GM12873 (cell line): ENCODE measurements at regions not wholly inside any gene's neighbourhood (a gene's known extent, or its start where the extent isn't known, plus 50 kb on each side); places are given as distances from the start of the nearest gene placed in this dataset.

Experiments
- TF ChIP-seq, protein P1 (sequence below): IDR thresholded peaks from 2 replicates; pipeline ENCODE4 v1.5.1; 2012; ENCODE audit warnings: low read depth, mild to moderate bottlenecking, moderate library complexity, low read length, control low read depth; ENCODE audit not compliant: insufficient read depth; ENCODE audit errors: missing control alignments

DNA sequence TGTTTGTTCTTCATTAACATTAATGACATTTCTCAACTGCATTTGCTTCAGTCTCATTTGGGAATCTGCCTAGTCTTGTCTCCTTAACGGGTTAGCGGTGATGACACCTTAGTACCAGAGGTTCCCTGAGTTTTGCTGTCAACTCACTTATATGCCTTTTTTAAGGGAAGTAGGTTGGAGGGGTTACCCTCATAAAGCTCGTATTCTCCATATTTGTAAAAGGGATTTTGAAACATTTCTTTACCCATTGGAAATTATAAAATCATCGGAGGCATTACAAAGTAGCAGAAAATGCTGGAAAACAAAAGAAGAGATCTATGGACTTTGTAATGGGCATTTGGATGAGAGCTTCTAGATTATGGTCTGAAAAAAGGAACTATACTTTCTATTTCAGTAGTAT, 88.7 kb upstream of the PRDM1 start:
- TF ChIP-seq, protein P1, sequence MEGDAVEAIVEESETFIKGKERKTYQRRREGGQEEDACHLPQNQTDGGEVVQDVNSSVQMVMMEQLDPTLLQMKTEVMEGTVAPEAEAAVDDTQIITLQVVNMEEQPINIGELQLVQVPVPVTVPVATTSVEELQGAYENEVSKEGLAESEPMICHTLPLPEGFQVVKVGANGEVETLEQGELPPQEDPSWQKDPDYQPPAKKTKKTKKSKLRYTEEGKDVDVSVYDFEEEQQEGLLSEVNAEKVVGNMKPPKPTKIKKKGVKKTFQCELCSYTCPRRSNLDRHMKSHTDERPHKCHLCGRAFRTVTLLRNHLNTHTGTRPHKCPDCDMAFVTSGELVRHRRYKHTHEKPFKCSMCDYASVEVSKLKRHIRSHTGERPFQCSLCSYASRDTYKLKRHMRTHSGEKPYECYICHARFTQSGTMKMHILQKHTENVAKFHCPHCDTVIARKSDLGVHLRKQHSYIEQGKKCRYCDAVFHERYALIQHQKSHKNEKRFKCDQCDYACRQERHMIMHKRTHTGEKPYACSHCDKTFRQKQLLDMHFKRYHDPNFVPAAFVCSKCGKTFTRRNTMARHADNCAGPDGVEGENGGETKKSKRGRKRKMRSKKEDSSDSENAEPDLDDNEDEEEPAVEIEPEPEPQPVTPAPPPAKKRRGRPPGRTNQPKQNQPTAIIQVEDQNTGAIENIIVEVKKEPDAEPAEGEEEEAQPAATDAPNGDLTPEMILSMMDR, result no peak

DNA sequence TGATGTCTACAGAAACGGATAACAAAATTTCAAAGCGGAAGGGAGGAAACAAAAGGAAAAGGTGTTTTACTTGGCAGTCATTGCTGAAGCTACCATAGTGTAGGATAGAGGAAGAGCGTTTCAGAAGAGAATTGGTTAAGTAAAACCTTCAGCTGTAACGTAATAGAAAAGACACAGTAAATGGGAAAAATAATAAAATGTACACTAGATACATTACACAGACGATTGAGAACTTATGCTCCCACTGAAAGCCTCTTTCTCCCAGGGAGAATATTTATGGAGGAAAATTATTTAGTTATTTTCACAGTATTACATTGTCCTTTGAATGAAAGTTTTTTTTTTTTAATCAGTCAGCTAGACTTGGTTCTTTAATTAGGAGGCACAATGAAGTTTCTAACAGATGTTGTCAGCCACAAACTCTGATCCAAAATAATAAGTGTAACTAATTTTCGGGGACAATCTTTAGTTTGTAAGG, 90.7 kb upstream of the PRDM1 start:
- TF ChIP-seq, protein P1, result no peak

DNA sequence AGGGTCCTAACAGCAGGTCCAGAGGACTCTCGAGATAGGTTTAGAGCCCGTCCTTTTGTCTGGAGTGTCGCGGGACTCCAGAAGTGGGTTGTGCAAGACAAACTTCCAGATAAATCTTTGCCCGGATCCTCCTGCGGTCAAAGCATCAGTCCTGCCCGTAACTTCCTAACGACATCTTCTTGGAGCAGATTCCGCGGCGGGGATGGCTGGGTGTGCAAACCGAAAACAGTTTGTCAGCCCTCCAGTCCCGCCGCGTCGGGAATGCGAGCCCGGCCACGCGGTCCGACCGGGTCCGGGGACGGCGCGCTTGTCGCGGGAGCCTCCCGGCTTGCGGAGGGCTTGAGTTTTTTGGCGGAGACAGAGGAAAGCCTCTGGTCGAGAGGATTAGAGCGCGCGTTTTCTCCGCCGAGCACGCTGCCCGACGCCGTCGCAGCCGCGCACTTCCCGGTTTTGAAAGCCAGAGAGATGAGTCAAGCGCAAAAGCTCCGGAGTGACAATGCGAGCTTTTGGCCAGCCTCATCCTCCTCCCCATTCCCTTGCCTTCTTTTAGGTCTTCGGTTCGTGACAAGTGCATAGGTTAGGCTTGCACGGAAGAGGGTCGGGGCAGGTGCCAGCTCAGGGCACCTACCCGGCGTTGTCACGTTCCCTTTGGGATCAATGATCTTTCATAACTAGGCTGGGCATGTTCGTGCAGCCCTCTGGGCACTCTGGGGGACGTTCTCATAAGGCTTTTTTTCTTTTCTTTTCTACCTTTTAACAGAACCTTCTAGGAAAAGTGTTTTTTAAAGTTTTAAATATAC, 91.3 kb upstream of the PRDM1 start:
- TF ChIP-seq, protein P1, result no peak

DNA sequence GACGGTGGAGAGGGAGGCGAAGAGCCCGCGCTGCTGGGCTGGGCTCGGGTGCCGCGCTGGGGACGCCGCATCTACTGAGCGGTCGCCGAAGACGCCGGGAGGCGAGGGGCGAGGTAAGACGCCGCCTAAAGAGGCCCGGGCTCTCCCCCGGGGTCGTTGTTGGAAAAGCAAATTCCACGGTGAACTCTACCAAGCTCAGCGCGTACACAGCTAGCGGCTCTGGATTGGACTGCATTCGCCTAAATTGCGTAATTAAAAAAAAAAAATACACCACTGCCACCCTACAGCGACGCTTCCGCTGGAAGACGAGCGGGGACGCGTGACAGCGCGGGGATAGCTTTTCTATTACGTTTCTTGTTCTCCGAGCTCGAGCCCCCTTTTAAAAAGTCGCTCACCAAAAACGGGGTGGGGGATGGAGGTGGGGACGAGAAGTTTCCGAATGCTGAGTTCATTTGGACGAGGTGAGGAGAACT, 92.0 kb upstream of the PRDM1 start:
- TF ChIP-seq, protein P1, result no peak

DNA sequence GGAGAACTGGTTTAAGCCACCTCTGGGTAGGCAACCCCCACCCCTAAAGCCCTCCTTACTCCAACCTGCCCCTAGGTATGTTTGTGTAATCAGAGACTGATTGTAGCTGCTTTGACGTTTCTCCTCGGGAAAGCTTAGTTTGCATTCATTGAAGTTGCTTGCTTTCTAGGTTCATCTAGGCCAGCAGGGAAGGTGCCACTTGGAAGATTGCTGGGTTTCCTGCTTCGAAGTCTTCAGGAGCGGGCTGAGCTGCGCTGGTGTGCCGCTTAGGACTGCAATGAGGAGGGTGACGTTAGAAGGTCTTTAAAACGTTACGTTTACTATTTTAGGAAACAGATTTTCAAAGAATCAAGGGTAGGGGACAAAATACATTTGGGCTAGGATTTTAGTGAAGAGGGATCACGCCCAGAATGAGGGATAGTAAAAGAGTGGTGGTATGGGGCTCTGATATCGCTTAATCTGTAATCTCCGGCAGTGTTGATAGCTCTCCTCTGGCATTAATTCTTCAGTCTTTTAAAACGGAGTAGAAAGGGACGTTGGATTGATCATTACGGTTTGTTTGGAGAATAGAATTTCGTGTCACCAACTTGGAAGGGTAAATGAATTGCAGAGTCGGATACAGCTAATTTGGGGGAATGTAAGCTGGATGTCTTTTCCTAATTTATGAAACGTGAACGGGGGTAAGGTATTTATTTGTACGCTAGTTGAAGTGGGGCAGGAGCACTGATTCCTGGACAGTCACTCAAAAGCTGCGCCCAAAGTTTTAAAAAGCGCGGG, 92.6 kb upstream of the PRDM1 start:
- TF ChIP-seq, protein P1, result no peak

DNA sequence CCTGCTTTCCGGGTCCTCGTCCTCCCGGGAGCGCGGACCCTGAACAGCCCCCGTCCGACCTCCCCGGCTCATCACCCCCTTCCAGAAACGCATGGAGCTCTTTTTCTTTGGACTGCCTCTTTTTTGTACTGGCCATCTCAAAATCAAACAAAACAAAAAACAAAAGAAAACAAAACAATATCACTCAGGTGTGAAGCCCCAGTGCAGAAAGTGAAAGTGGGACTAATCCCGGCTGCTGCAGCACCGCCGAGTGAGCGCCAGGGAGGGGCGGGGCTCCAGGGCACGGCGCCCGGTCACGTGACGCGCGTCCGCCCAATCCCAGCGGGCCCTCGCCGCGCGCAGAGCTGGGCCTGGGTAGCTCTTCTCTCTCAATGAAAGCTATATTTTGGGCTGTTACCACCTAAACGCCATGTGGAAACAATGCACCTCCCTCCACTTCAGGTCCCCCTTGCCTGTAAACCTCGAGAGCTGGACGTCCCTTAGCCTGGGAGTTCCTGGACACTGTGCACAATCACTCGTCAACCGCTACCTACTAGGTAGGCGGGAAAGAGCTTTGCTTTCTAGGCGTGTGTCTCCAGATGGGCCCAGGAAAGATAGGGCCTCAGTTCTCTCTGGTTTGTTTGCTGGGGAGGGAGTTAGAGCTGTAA, 93.7 kb upstream of the PRDM1 start:
- TF ChIP-seq, protein P1, result no peak

DNA sequence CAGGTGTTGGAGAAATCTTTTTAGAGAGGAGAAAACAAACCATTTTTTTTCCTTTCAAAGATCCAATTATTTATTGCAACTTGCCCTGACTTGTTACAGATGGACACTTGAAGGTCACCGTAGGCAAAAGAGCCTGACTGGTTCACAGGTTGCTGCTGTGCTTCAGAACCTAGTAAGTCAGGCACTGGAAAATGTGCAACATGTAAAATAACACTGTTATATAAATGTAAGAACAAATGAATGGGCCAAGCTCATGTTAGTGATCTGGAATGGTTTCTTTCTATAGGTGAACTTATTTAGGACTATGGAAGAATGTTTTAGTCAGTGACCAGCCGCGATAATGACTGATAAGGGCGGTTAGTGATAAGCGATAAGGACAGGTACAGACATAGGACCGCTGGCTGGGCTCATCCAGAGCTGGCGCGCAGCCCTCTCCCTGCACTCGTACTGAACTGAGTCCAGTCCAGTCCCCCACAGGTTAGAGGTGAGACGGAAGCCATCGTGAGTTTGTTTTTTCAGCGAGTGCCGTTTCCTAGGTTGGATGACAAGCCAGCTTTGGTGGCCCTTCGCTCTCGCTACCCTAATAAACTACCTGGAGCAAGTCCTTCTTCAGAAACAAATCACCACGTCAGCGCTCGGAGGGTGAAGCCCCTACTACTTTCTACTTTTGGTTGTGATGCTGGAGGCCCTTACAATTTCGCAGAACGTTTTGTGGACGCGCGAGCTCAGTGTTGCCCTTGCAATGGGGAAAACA, 94.4 kb upstream of the PRDM1 start:
- TF ChIP-seq, protein P1, result no peak
